MM.1S (cell line): ENCODE measurements at regions not wholly inside any gene's neighbourhood (a gene's known extent, or its start where the extent isn't known, plus 50 kb on each side); places are given as distances from the start of the nearest gene placed in this dataset.

Experiments
- DNase-seq: peaks from one replicate; pipeline ENCODE4 v3.0.0-alpha.2; 2015
- H2AFZ ChIP-seq: fragments of 300-600 bp; sonication (generic); 2 replicates; pipeline ENCODE4 v1.6.0; 2016; ENCODE audit warnings: antibody characterized with exemption, low read length
- H3F3A ChIP-seq: fragments of 300-600 bp; sonication (generic); 2 replicates; pipeline ENCODE4 v1.6.1; 2016; ENCODE audit warnings: mild to moderate bottlenecking, antibody characterized with exemption, low read length, moderate library complexity, mixed read lengths; ENCODE audit not compliant: insufficient read depth
- H3K27ac ChIP-seq: fragments of 300-600 bp; sonication (generic); 2 replicates; pipeline ENCODE4 v1.5.1; 2016; ENCODE audit warnings: mild to moderate bottlenecking, low read length
- H3K27me3 ChIP-seq: fragments of 300-600 bp; sonication (generic); replicated peaks from 2 replicates; pipeline ENCODE4 v1.6.0; 2016; ENCODE audit warnings: low read length; ENCODE audit not compliant: insufficient read depth
- H3K36me3 ChIP-seq: fragments of 300-600 bp; sonication (generic); replicated peaks from 2 replicates; pipeline ENCODE4 v1.6.1; 2016; ENCODE audit warnings: mild to moderate bottlenecking, low read length, mixed read lengths; ENCODE audit not compliant: insufficient read depth
- H3K4me1 ChIP-seq: fragments of 300-600 bp; sonication (generic); 2 replicates; pipeline ENCODE4 v1.6.1; 2016; ENCODE audit warnings: low read length, mixed read lengths
- H3K4me2 ChIP-seq: fragments of 300-600 bp; sonication (generic); 2 replicates; pipeline ENCODE4 v1.6.0; 2016; ENCODE audit warnings: low read depth, low read length
- H3K4me3 ChIP-seq: fragments of 300-600 bp; sonication (generic); 2 replicates; pipeline ENCODE4 v1.5.1; 2016; ENCODE audit warnings: low read length, mixed read lengths
- H3K79me2 ChIP-seq: fragments of 300-600 bp; sonication (generic); 2 replicates; pipeline ENCODE4 v1.6.1; 2016; ENCODE audit warnings: mixed run types, low read length, mixed read lengths
- H3K9ac ChIP-seq: fragments of 300-600 bp; sonication (generic); 2 replicates; pipeline ENCODE4 v1.6.1; 2016; ENCODE audit warnings: low read length, mixed read lengths
- H3K9me2 ChIP-seq: fragments of 300-600 bp; sonication (generic); replicated peaks from 2 replicates; pipeline ENCODE4 v1.6.1; 2016; ENCODE audit warnings: mild to moderate bottlenecking, low read length, mixed read lengths; ENCODE audit not compliant: insufficient read depth
- H3K9me3 ChIP-seq: fragments of 300-600 bp; sonication (generic); replicated peaks from 2 replicates; pipeline ENCODE4 v1.6.1; 2016; ENCODE audit warnings: mild to moderate bottlenecking, low read length, mixed read lengths; ENCODE audit not compliant: insufficient read depth
- H4K20me1 ChIP-seq: fragments of 300-600 bp; sonication (generic); 2 replicates; pipeline ENCODE4 v1.6.1; 2016; ENCODE audit warnings: mild to moderate bottlenecking, low read length, moderate library complexity, mixed read lengths; ENCODE audit not compliant: insufficient read depth
- CTCF ChIP-seq: fragments of 300-600 bp; sonication (generic); IDR thresholded peaks from 2 replicates; pipeline ENCODE4 v1.5.1; 2016; ENCODE audit warnings: antibody characterized with exemption, low read length, mixed read lengths
- EZH2 ChIP-seq: fragments of 300-600 bp; sonication (generic); optimal IDR thresholded peaks from 2 replicates; pipeline ENCODE3; 2017; ENCODE audit warnings: low read depth, mild to moderate bottlenecking, antibody characterized with exemption, low read length, mixed read lengths
- EZH2phosphoT487 ChIP-seq: fragments of 300-600 bp; sonication (generic); IDR thresholded peaks from 2 replicates; pipeline ENCODE4 v1.6.1; 2018; ENCODE audit warnings: antibody characterized with exemption, low read length

GRCh38 chr18:78804206-78805030, 175.2 kb upstream of the SALL3 start:
- no peak overlapping the region for H3K4me3 ChIP-seq
- H3K9ac ChIP-seq: no peak overlapping the region
- no peaks in the 10 kb centered on the region for H4K20me1 ChIP-seq
- no peak overlapping the region for H3K27ac ChIP-seq
- H3K27me3 ChIP-seq: no peaks in the 10 kb centered on the region
- H3K79me2 ChIP-seq: no peaks in the 10 kb centered on the region
- H2AFZ ChIP-seq: no peak overlapping the region
- TF ChIP-seq CTCF (no peak), EZH2phosphoT487 (no peak), EZH2 (no peak)
- H3K4me2 ChIP-seq: no peak overlapping the region
- no peaks in the 10 kb centered on the region for H3K9me2 ChIP-seq
- H3K36me3 ChIP-seq: no peaks in the 10 kb centered on the region
- H3K4me1 ChIP-seq: no peaks in the 10 kb centered on the region
- DNase-seq: no peak
- H3K9me3 ChIP-seq: no peaks in the 10 kb centered on the region
- H3F3A ChIP-seq: no peaks in the 10 kb centered on the region

- no peaks in the 10 kb centered on the region for H3K4me1 ChIP-seq
- H4K20me1 ChIP-seq: no peaks in the 10 kb centered on the region
- no peak overlapping the region for H3K27ac ChIP-seq
- H3K9me3 ChIP-seq: no peaks in the 10 kb centered on the region
- H3F3A ChIP-seq: no peaks in the 10 kb centered on the region
- H3K9ac ChIP-seq: no peak overlapping the region
- H3K36me3 ChIP-seq: no peaks in the 10 kb centered on the region
- TF ChIP-seq CTCF (no peak), EZH2 (no peak), EZH2phosphoT487 (no peak)
- H3K79me2 ChIP-seq: no peaks in the 10 kb centered on the region
- no peak for DNase-seq
- no peaks in the 10 kb centered on the region for H3K9me2 ChIP-seq
- H3K27me3 ChIP-seq: no peaks in the 10 kb centered on the region
- H3K4me2 ChIP-seq: no peak overlapping the region
- H3K4me3 ChIP-seq: no peak overlapping the region
- H2AFZ ChIP-seq: no peak overlapping the region
These were observed 173.8 kb upstream of the SALL3 start for GRCh38 chr18:78805840-78806239.

GRCh38 chr18:78807668-78808067, 171.9 kb upstream of the SALL3 start:
- no peaks in the 10 kb centered on the region for H3K79me2 ChIP-seq
- no peak for DNase-seq
- no peak overlapping the region for H3K4me3 ChIP-seq
- no peaks in the 10 kb centered on the region for H4K20me1 ChIP-seq
- no peaks in the 10 kb centered on the region for H3K27me3 ChIP-seq
- no peak overlapping the region for H3K27ac ChIP-seq
- no peaks in the 10 kb centered on the region for H3K9me3 ChIP-seq
- H3K36me3 ChIP-seq: no peaks in the 10 kb centered on the region
- TF ChIP-seq EZH2 (no peak), CTCF (no peak), EZH2phosphoT487 (no peak)
- H3K9ac ChIP-seq: no peak overlapping the region
- no peaks in the 10 kb centered on the region for H3F3A ChIP-seq
- no peaks in the 10 kb centered on the region for H3K9me2 ChIP-seq
- no peak overlapping the region for H2AFZ ChIP-seq
- H3K4me2 ChIP-seq: no peak overlapping the region
- no peaks in the 10 kb centered on the region for H3K4me1 ChIP-seq
